ENCODE measurements at regions not wholly inside any gene's neighbourhood (a gene's known extent, or its start where the extent isn't known, plus 50 kb on each side); places are given as distances from the start of the nearest gene placed in this dataset.

DNA sequence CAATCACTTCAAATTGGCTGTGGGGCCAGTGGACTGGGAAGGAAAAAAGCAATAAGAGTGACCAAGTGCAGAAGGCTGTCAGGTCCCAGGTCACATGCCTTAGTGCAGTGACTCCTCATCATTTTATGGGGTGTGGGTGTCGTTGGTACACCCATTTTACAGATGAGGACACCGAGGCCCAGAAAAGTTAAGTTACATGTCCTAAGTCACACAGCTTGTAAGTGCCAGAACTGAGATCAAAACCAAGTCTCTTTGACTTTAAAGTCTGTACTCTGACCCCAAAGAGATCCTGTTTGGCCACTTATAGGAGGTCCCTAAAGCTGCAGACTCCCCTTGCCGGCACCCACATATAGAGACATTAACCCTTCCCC lies 63.0 kb upstream of the POLG start:
- Mint-ChIP-seq H3K27me3 (peaks cover 44% of the 10 kb centered on the region), H3K4me1 (ENCODE audit: low read depth) (peaks cover 7% of the 10 kb centered on the region), H3K36me3 (no peaks in the 10 kb centered on the region), H3K27ac (no peak overlapping the region), H3K9me3 (no peaks in the 10 kb centered on the region), H3K4me3 (no peak overlapping the region)
- DNase-seq, result no peak
- intact Hi-C loops (cut with micrococcal nuclease), result no loop called here
- ChIA-PET CTCF (interaction anchor here (0.7 to 7.4 kb wide), 3 partner anchors 10 to 39 kb away, joined by 3 to 71 read pairs (median 8); no protein-coding TSS in a partner anchor), POLR2A (no interaction called here)

DNA sequence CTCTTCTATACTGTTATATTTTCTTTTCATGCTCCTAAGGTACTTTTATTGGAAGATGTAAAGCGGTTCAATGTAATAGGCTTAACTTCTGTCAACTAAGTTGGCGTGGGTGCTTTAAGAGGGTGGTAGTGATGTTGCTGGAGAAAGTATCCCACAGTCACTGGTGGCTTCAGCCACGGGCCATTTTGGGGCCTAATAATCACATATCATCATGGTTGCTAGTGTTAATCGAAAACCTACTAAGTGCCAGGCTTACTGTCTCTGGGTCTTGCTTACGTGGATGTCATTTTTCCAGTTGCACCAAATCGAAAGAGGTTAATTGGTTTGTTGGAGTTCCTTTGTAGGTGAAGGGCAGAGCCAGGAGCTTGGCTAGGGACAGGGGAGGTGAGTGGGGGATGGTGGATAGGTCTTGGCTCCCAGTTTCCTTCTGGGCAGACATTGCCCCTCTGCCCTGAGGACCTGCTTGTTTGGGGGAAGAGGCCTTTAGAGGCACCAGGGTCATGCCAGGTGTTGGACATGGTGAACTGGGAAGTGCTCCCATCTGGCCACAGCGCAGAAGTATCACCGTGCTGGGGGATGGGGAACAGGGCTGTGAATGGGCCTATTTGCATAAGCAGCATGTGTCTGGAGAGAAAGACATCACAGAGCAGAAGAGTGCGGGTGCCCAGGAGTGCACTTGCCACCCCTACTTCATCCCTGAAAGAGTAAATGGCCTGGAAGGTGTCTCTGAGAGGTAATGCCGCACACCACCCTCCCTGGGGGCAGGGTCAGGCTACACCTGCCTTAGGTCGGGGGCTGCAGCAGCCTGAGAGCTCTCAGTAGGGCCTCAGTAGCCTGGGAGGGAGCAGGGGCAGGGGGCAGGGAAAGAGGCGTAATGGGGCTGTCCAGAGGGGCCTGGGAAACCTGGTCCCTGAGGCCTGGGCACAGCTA lies 62.4 kb upstream of the POLG start:
- ChIA-PET CTCF (interaction anchor here (7.4 kb wide), 1 partner anchor 38 kb away, joined by 71 read pairs; no protein-coding TSS in a partner anchor), POLR2A (no interaction called here)
- H3K4me3 Mint-ChIP-seq, result no peak overlapping the region
- no peak for DNase-seq
- peaks cover 43% of the 10 kb centered on the region for H3K27me3 Mint-ChIP-seq
- no peaks in the 10 kb centered on the region for H3K36me3 Mint-ChIP-seq
- peaks cover 7% of the 10 kb centered on the region for H3K4me1 Mint-ChIP-seq (ENCODE audit: low read depth)
- H3K9me3 Mint-ChIP-seq, result no peaks in the 10 kb centered on the region
- intact Hi-C loops (cut with micrococcal nuclease), result no loop called here
- no peak overlapping the region for H3K27ac Mint-ChIP-seq

DNA sequence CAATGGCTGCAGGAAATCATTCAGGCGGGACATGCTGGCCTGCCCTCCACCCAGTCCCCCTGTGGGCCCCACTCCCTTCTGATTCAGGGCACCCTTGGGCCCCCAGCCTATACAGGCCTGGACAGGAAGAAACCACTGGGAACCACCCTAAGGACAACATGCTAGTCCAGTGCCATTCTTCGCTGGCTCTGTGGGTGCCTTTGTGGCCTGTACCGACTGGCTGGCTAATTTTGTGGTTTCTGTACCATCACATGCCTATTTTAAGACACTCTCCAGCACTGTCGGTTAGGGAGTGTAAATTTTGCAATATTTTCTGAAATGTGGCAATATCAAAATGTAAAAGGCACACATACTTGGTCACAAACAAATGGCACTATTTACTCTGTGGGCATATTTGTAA lies 61.4 kb upstream of the POLG start:
- Mint-ChIP-seq H3K27ac (no peak overlapping the region), H3K4me3 (no peak overlapping the region)
- POLR2A ChIA-PET, result no interaction called here

DNA sequence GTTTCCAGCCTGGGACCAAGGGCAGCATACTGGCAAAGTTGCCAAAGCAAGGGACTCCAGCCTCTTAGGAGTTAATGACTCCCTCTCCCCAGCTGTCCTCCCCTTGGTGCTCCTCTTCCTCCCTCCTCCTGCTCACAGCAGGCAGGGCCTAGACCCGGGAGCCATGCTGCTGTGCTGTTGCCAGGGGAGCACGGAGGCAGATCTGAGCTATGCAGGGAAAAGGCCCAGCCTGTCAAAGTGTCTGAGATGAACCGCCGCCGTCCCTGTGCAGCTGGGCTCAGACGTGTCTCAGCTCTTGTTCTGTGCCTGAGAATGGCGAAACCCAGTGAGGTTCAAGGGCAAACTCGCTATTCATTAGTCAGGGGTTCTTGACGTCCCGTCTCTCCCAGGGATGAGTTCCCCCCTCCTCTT lies 60.8 kb upstream of the POLG start:
- POLR2A ChIA-PET, result no interaction called here
- H3K4me1 Mint-ChIP-seq (ENCODE audit: low read depth), result peaks cover 2% of the 10 kb centered on the region

More for the DNA sequence above, 61.4 kb upstream of the POLG start:
- Mint-ChIP-seq H3K36me3 (no peaks in the 10 kb centered on the region), H3K9me3 (no peaks in the 10 kb centered on the region), H3K27me3 (peaks cover 35% of the 10 kb centered on the region), H3K4me1 (ENCODE audit: low read depth) (peaks cover 2% of the 10 kb centered on the region)
- no peak for DNase-seq
- CTCF ChIA-PET, result interaction anchor here (7.4 kb wide), 1 partner anchor 37 kb away, joined by 71 read pairs; no protein-coding TSS in a partner anchor
- intact Hi-C loops (cut with micrococcal nuclease), result no loop called here

DNA sequence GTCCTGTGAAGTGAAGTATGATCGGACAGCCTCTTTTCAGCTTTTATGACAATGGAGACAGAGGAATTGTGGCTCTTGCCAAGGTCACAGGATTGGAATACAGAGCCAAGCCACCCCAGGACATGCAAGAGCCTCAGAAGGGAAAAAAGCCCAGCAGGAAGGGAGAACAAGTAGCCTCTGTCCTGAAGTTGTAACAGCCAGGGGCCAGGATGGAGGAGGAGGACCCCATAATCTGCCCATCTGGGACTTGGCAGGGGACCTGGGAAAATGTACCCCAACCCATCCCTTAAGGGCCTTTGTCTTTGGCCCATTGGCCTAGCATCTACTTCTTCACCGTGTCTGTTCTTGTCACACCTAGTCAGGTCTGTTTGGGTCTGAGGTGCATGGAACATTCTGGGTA lies 60.4 kb upstream of the POLG start:
- intact Hi-C loops (cut with micrococcal nuclease), result no loop called here
- no peak overlapping the region for H3K4me3 Mint-ChIP-seq
- POLR2A ChIA-PET, result no interaction called here

More for the DNA sequence above, 60.8 kb upstream of the POLG start:
- Mint-ChIP-seq H3K27ac (no peak overlapping the region), H3K4me3 (no peak overlapping the region), H3K9me3 (no peaks in the 10 kb centered on the region), H3K27me3 (peaks cover 33% of the 10 kb centered on the region), H3K36me3 (no peaks in the 10 kb centered on the region)
- DNase-seq, result no peak
- intact Hi-C loops (cut with micrococcal nuclease), result no loop called here
- CTCF ChIA-PET, result interaction anchor here (0.9 to 8.4 kb wide), 3 partner anchors 22 to 37 kb away, joined by 3 to 71 read pairs (median 47); no protein-coding TSS in a partner anchor

DNA sequence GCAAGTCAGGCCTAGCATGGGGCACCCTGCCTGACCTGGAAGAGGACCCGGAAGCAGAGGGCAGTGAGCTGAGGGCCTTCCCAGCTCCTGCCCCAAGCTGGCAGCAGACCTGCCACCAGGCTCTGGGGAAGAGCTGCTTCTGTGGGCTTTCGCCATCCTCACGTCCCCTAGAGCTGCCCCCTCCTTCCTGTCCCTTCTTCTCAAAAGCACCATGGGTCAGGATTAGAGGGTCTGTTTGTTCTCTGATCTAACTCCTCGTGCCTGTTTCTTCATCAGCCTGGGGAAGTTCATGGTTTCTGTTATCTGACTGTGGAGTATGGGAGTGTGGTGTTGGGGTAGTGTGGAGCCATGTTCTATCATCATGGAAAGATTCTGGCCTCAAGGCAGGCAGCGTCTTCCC lies 58.4 kb upstream of the POLG start:
- Mint-ChIP-seq H3K27ac (no peak overlapping the region), H3K27me3 (peaks cover 24% of the 10 kb centered on the region), H3K36me3 (no peaks in the 10 kb centered on the region), H3K9me3 (no peaks in the 10 kb centered on the region), H3K4me3 (no peak overlapping the region), H3K4me1 (ENCODE audit: low read depth) (no peaks in the 10 kb centered on the region)
- intact Hi-C loops (cut with micrococcal nuclease), result no loop called here
- DNase-seq, result no peak
- ChIA-PET CTCF (interaction anchor here (1.2 to 8.4 kb wide), 2 partner anchors 24 to 35 kb away, joined by 4 to 47 read pairs; no protein-coding TSS in a partner anchor), POLR2A (interaction anchor here (0.6 kb wide), 1 partner anchor 14 kb away, joined by 3 read pairs; no protein-coding TSS in a partner anchor)

More for the DNA sequence above, 60.4 kb upstream of the POLG start:
- Mint-ChIP-seq H3K27ac (no peak overlapping the region), H3K9me3 (no peaks in the 10 kb centered on the region), H3K27me3 (peaks cover 33% of the 10 kb centered on the region), H3K36me3 (no peaks in the 10 kb centered on the region), H3K4me1 (ENCODE audit: low read depth) (peaks cover 2% of the 10 kb centered on the region)
- CTCF ChIA-PET, result interaction anchor here (0.9 to 8.4 kb wide), 2 partner anchors 22 to 37 kb away, joined by 3 to 47 read pairs; no protein-coding TSS in a partner anchor
- no peak for DNase-seq

DNA sequence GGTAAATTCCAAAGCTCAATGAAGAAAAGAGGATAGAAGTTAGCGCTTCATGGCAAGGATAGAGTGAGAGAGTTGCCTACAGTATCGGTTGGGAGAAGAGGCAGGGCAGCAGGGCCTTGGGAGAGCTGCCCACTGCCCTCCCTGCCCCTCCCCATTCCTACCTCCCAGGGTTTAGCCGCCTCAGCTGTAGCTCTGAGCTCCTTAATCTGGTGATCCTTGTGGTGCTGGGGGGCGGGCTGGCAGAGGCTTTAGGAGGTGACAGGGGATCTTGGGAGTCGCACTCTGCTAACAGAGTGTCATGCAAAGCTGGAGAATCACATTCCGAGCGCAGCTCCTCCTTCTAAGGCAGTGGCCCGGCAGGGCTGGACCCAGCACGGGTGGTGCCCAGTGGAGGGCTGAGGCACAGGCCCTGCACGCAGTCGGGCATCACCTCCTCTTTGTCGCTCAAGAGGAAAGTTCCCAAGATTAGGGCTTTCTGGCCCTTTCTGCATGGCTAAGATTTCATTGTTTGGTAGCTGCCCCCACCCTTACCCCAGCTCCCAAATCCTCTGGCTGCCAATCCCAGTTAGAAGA lies 57.1 kb upstream of the POLG start:
- H3K9me3 Mint-ChIP-seq, result no peaks in the 10 kb centered on the region
- H3K27ac Mint-ChIP-seq, result no peak overlapping the region
- intact Hi-C loops (cut with micrococcal nuclease), result no loop called here
- H3K36me3 Mint-ChIP-seq, result no peaks in the 10 kb centered on the region
- no peak overlapping the region for H3K4me3 Mint-ChIP-seq
- ChIA-PET POLR2A (interaction anchor here (1.0 kb wide), 1 partner anchor 14 kb away, joined by 3 read pairs; no protein-coding TSS in a partner anchor), CTCF (interaction anchor here (8.4 kb wide), 1 partner anchor 34 kb away, joined by 47 read pairs; no protein-coding TSS in a partner anchor)
- H3K4me1 Mint-ChIP-seq (ENCODE audit: low read depth), result no peaks in the 10 kb centered on the region
- H3K27me3 Mint-ChIP-seq, result peaks cover 17% of the 10 kb centered on the region
- DNase-seq, result no peak

DNA sequence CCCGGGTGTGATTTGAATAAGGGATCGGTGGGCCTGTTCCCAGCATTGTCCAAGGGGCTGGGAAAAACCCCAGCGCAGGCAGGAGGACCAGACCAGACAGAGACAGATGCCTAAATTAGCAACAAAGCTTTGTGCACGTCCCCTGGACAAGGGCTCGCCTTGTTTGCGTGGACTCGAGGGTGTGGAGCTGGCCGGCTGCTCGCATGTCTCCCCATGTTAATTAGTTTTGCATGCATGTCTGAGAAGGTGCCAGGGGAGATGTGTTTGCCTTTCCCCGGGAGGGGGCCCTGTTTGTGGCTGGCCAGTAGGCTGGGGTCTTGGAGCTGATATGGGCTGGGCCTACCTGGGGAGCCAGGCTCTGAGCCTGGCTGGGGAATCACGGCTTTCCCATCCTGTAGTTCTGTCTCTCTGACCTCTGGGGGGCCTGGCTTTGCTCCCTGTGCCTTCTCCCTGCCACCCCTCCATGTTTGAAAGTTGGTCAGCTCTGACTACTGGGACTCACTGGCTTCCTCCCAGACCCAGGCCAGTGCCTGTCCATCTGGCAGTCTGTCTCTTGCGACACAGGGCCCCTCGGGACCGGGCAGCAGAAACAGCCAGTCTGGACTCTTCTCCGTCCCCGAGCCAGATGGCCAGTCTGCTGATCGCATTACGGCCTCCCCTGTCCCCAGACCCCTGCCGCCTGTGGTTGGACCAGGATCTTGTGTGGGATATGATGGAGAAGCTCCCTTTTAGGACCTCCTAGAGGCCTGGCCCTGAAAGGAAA lies 55.4 kb upstream of the POLG start:
- Mint-ChIP-seq H3K27ac (no peak overlapping the region), H3K4me3 (no peak overlapping the region), H3K36me3 (no peaks in the 10 kb centered on the region), H3K27me3 (peaks cover 14% of the 10 kb centered on the region), H3K4me1 (ENCODE audit: low read depth) (no peaks in the 10 kb centered on the region), H3K9me3 (no peaks in the 10 kb centered on the region)
- DNase-seq, result no peak
- ChIA-PET POLR2A (interaction anchor here (1.1 kb wide), 1 partner anchor 13 kb away, joined by 3 read pairs; no protein-coding TSS in a partner anchor), CTCF (interaction anchor here (0.8 to 8.4 kb wide), 2 partner anchors 10 to 32 kb away, joined by 4 to 47 read pairs; no protein-coding TSS in a partner anchor)
- intact Hi-C loops (cut with micrococcal nuclease), result no loop called here

DNA sequence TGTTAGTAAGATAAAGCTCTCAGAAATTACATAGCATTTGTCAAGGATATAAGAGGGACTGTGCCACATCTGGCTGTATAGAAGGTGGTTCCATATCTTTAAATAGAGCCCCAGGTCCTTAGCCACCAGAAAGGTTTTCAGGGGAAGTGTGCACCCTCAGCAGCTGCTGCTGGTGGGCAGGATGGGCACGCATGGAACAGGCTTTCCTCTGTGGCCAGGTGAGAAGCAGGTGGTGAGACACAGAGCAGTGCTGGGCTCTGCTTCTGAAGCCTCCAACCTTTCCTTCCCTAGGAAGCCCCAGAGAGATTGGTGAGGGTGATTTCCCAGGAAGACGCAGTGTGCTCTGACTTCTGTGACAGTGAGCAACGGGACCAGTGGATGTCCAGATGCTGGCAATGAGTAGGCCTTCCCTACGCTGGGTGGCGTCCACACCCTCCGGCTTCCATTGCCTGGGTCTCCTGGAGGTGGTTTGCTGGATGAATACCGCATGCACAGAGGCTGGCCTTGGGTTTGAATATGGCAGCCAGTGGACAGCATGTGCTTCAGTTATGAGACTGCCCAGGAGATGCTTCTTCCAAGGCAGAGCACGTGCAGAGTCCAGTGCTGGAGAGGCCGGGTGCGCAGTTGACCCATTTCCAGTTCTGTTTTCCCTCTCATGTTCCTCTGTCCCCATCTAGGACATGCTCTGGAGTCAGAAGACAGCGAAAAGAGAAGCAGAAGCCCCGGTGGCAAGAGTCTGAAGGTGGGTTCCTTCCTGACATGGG lies 52.7 kb upstream of the POLG start:
- intact Hi-C loops (cut with micrococcal nuclease), result no loop called here
- DNase-seq, result no peak
- H3K36me3 Mint-ChIP-seq, result no peaks in the 10 kb centered on the region
- no peak overlapping the region for H3K4me3 Mint-ChIP-seq
- ChIA-PET CTCF (interaction anchor here (8.4 kb wide), 1 partner anchor 29 kb away, joined by 47 read pairs; no protein-coding TSS in a partner anchor), POLR2A (no interaction called here)
- no peaks in the 10 kb centered on the region for H3K4me1 Mint-ChIP-seq (ENCODE audit: low read depth)
- no peaks in the 10 kb centered on the region for H3K9me3 Mint-ChIP-seq
- H3K27ac Mint-ChIP-seq, result no peak overlapping the region
- H3K27me3 Mint-ChIP-seq, result peaks cover 11% of the 10 kb centered on the region

DNA sequence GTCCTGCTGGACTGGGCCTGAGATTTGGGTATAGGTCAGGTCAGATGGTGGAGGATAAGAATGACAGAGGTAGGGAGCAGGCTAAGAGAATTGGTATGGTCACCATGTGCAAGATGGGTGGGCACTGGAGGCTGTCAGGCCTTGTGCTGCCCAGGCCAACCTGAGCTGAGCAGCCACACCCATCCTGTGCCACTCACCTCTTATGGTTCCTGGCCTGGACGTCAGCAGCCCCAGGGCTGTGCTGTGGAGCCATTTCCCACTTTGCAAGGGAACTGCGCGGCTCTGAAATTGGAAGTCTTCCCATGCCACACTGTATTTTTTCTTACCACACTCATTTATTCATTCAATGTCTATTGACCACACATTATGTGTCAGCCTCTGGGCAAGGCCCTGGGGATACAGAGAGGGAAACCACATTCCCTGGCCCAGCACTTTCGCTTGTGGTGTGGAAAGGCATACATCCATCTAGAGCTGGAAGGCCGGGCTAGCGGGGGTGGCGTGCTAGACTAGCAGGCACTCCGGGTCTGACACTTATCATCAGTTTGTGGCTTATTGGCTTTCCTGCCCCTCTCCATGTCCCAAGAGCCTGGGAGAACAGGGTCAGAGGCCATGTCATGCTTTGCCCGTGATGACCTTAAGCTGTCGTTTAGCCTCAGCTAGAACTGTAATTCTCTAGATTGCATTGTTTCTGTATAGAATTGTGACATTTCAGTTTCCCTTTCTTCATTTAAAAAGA lies 51.1 kb upstream of the POLG start:
- Mint-ChIP-seq H3K9me3 (no peaks in the 10 kb centered on the region), H3K27ac (no peak overlapping the region), H3K27me3 (peaks cover 22% of the 10 kb centered on the region), H3K4me1 (ENCODE audit: low read depth) (no peaks in the 10 kb centered on the region), H3K36me3 (no peaks in the 10 kb centered on the region), H3K4me3 (no peak overlapping the region)
- ChIA-PET POLR2A (interaction anchor here (0.6 kb wide), 1 partner anchor 8 kb away, joined by 5 read pairs; no protein-coding TSS in a partner anchor), CTCF (interaction anchor here (1.5 kb wide), 1 partner anchor 27 kb away, joined by 6 read pairs; no protein-coding TSS in a partner anchor)
- intact Hi-C loops (cut with micrococcal nuclease), result no loop called here
- no peak for DNase-seq

All from activated CD4-positive, alpha-beta memory T cell treated with anti-CD3 and anti-CD28 coated beads for 36 hours (primary cell).